ENCODE measurements at regions not wholly inside any gene's neighbourhood (a gene's known extent, or its start where the extent isn't known, plus 50 kb on each side); places are given as distances from the start of the nearest gene placed in this dataset.

DNA sequence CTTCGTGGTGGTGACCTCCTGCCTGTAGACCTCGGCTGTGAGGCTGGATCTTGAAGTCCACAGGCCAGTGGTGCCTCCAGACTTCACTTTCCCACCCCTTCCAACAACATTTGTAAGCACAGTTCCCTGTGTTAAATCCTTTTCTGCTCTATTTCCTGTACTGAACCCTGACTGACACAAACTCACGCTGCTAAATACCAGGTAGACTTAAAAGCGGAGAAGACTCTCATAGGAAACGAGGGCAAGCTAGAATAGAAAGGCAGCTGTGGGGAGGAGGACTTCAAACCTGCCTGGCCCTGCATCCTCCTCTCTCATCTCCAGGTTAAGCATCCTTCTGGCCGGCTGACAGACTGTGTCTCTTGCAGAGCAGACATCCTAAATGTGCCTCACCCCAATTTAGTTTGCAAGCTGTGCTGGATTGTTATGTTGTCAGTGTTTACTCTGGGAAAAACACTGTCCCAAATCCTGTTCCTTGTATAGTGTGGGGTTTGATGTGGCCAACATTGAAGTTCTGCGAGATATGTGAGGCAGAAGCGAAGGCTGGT lies 58.5 kb upstream of the LARS2 start:
- TF ChIP-seq, protein P1, sequence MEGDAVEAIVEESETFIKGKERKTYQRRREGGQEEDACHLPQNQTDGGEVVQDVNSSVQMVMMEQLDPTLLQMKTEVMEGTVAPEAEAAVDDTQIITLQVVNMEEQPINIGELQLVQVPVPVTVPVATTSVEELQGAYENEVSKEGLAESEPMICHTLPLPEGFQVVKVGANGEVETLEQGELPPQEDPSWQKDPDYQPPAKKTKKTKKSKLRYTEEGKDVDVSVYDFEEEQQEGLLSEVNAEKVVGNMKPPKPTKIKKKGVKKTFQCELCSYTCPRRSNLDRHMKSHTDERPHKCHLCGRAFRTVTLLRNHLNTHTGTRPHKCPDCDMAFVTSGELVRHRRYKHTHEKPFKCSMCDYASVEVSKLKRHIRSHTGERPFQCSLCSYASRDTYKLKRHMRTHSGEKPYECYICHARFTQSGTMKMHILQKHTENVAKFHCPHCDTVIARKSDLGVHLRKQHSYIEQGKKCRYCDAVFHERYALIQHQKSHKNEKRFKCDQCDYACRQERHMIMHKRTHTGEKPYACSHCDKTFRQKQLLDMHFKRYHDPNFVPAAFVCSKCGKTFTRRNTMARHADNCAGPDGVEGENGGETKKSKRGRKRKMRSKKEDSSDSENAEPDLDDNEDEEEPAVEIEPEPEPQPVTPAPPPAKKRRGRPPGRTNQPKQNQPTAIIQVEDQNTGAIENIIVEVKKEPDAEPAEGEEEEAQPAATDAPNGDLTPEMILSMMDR (IDR thresholded peaks at IDR 0.05), result no peak
- no peak for TF ChIP-seq POLR2A (IDR thresholded peaks at IDR 0.05)
